Smooth muscle cell (in vitro differentiated cells): ENCODE measurements at regions not wholly inside any gene's neighbourhood (a gene's known extent, or its start where the extent isn't known, plus 50 kb on each side); places are given as distances from the start of the nearest gene placed in this dataset.

Source experiments
- DNase-seq: peaks from one replicate; lab custom pipeline; 2025; ENCODE audit not compliant: unreplicated experiment; lab: John Stamatoyannopoulos, UW
- H2AFZ ChIP-seq: fragments of 200-600 bp; sonication (generic); 2 replicates; pipeline ENCODE4 v1.6.0; 2016; ENCODE audit warnings: antibody characterized with exemption, low read depth, mild to moderate bottlenecking
- H3F3A ChIP-seq: fragments of 200-600 bp; sonication (generic); 2 replicates; pipeline ENCODE4 v1.6.0; 2017; ENCODE audit warnings: antibody characterized with exemption, low read depth
- H3K27ac ChIP-seq: fragments of 200-600 bp; sonication (generic); 2 replicates; pipeline ENCODE4 v1.5.1; 2016; ENCODE audit warnings: low read depth, mild to moderate bottlenecking
- H3K27me3 ChIP-seq: fragments of 200-600 bp; sonication (generic); 2 replicates; pipeline ENCODE4 v1.6.1; 2016; ENCODE audit warnings: low read depth, mild to moderate bottlenecking
- H3K36me3 ChIP-seq: fragments of 200-600 bp; sonication (generic); 2 replicates; pipeline ENCODE4 v1.5.1; 2016; ENCODE audit warnings: low read depth
- H3K4me1 ChIP-seq: fragments of 200-600 bp; sonication (generic); 2 replicates; pipeline ENCODE4 v1.5.1; 2016; ENCODE audit warnings: low read depth
- H3K4me2 ChIP-seq: fragments of 200-600 bp; sonication (generic); 2 replicates; pipeline ENCODE4 v1.6.0; 2016; ENCODE audit warnings: mild to moderate bottlenecking
- H3K4me3 ChIP-seq: fragments of 200-600 bp; sonication (generic); 2 replicates; pipeline ENCODE4 v1.5.1; 2016; ENCODE audit warnings: mild to moderate bottlenecking
- H3K79me2 ChIP-seq: fragments of 200-600 bp; sonication (generic); 2 replicates; pipeline ENCODE4 v1.6.0; 2016; ENCODE audit warnings: low read depth, mild to moderate bottlenecking
- H3K9ac ChIP-seq: fragments of 200-600 bp; sonication (generic); 2 replicates; pipeline ENCODE4 v1.6.0; 2016; ENCODE audit warnings: low read depth
- H3K9me3 ChIP-seq: fragments of 200-600 bp; sonication (generic); replicated peaks from 2 replicates; pipeline ENCODE4 v1.5.1; 2016; ENCODE audit warnings: low read depth
- H4K20me1 ChIP-seq: fragments of 200-600 bp; sonication (generic); 2 replicates; pipeline ENCODE4 v1.6.0; 2016; ENCODE audit warnings: low read depth
- WGBS: methylation state at CpG from one replicate; pipeline ENCODE4 v1.1.7; 2016; ENCODE audit warnings: low lambda C conversion rate; 5-methylcytosine and 5-hydroxymethylcytosine counted together
- TF ChIP-seq, protein P1 (sequence below): fragments of 200-600 bp; sonication (generic); IDR thresholded peaks from 2 replicates; pipeline ENCODE4 v1.5.1; 2017; ENCODE audit warnings: borderline replicate concordance, mild to moderate bottlenecking, antibody characterized with exemption; ENCODE audit not compliant: insufficient read depth, poor library complexity, severe bottlenecking

DNA sequence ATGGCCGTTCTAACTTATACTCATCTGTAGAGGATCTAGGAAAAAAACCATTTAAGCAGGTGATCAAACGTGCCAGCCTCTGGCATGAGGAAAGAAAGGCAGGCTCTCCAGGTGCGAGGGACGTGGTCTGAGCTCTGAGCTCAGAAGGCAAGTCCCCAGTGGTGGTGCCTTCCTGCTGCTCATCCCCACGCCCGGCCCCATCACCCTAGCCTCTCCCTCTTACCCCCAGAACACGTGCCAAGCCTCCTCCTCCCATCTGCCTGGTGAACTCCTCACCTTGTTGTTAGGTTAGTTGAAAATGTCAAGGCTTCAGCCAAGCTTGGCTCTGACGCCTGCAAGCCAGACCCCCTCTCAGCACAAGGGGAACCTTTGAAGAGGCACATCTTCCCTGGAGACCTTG lies 571.2 kb upstream of the MKI67 start:
- 83% methylated on average over 8 of the region's 8 CpGs for WGBS

DNA sequence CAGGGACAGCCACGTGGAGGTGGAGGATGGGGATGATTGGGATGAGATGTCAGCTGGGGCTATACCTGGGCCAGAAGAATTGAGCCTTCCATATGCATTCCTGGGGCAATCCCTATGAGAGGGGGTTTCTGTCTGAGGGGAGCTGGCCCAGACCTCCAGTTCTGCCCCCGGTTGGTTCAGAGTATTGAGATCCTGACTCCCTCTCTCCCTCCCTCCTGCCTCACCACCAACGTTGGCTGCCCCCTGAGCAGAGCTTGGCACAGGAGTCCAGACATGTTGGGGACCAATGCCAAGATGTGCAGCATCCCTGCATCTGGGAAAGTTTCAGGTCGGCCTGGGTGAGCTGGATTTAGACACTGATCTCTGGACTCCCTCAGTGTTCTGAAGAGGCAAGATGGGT lies 575.2 kb upstream of the MKI67 start:
- Histone ChIP-seq H3K4me2 (no peak overlapping the region), H3K9ac (no peak overlapping the region), H3K27ac (no peak overlapping the region), H3K4me1 (peaks cover 10% of the 10 kb centered on the region), H3K4me3 (no peak overlapping the region), H4K20me1 (no peaks in the 10 kb centered on the region), H3K9me3 (no peaks in the 10 kb centered on the region), H2AFZ (no peak overlapping the region), H3K27me3 (no peaks in the 10 kb centered on the region), H3K79me2 (no peaks in the 10 kb centered on the region), H3K36me3 (no peaks in the 10 kb centered on the region), H3F3A (no peaks in the 10 kb centered on the region)
- 67% methylated on average over 4 of the region's 4 CpGs for WGBS
- TF ChIP-seq, protein P1, sequence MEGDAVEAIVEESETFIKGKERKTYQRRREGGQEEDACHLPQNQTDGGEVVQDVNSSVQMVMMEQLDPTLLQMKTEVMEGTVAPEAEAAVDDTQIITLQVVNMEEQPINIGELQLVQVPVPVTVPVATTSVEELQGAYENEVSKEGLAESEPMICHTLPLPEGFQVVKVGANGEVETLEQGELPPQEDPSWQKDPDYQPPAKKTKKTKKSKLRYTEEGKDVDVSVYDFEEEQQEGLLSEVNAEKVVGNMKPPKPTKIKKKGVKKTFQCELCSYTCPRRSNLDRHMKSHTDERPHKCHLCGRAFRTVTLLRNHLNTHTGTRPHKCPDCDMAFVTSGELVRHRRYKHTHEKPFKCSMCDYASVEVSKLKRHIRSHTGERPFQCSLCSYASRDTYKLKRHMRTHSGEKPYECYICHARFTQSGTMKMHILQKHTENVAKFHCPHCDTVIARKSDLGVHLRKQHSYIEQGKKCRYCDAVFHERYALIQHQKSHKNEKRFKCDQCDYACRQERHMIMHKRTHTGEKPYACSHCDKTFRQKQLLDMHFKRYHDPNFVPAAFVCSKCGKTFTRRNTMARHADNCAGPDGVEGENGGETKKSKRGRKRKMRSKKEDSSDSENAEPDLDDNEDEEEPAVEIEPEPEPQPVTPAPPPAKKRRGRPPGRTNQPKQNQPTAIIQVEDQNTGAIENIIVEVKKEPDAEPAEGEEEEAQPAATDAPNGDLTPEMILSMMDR: no peak
- no peak for DNase-seq

More for the DNA sequence above, 571.2 kb upstream of the MKI67 start:
- Histone ChIP-seq H3K27ac (no peak overlapping the region), H3K27me3 (no peaks in the 10 kb centered on the region), H3K79me2 (no peaks in the 10 kb centered on the region), H3K4me1 (peaks cover 10% of the 10 kb centered on the region), H3K4me3 (no peak overlapping the region), H2AFZ (no peak overlapping the region), H3K9ac (no peak overlapping the region), H3F3A (no peaks in the 10 kb centered on the region), H3K4me2 (no peak overlapping the region), H3K9me3 (no peaks in the 10 kb centered on the region), H4K20me1 (no peaks in the 10 kb centered on the region), H3K36me3 (no peaks in the 10 kb centered on the region)
- DNase-seq: no peak
- TF ChIP-seq, protein P1: no peak

DNA sequence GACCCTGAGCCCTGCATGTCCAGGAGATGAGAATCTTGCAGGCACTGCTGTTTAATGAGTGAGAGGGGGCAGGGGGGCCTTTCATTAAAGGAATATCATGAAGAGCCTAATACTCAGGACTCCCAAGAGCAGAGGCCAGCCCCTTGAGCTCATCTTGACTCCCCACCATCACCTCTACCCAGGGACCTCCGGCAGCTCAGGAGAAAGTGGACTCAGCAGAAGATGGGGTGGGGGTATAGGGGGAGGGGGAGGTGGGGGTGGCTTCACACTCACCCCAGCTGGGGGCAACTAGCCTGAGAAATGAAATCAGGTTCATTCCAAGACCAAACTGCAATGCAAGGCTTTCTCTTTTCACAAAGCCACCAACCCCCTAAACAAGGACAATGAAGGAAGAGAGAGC lies 575.6 kb upstream of the MKI67 start:
- no peak overlapping the region for H3K9ac ChIP-seq
- H3F3A ChIP-seq: no peaks in the 10 kb centered on the region
- H2AFZ ChIP-seq: no peak overlapping the region
- no peak for DNase-seq
- peaks cover 8% of the 10 kb centered on the region for H3K4me1 ChIP-seq
- H3K79me2 ChIP-seq: no peaks in the 10 kb centered on the region
- H3K4me2 ChIP-seq: no peak overlapping the region
- H3K36me3 ChIP-seq: no peaks in the 10 kb centered on the region
- H4K20me1 ChIP-seq: no peaks in the 10 kb centered on the region
- H3K27ac ChIP-seq: no peak overlapping the region
- H3K4me3 ChIP-seq: no peak overlapping the region
- TF ChIP-seq, protein P1: no peak
- no peaks in the 10 kb centered on the region for H3K9me3 ChIP-seq
- no peaks in the 10 kb centered on the region for H3K27me3 ChIP-seq
- 85% methylated on average over 1 of the region's 1 CpG for WGBS

DNA sequence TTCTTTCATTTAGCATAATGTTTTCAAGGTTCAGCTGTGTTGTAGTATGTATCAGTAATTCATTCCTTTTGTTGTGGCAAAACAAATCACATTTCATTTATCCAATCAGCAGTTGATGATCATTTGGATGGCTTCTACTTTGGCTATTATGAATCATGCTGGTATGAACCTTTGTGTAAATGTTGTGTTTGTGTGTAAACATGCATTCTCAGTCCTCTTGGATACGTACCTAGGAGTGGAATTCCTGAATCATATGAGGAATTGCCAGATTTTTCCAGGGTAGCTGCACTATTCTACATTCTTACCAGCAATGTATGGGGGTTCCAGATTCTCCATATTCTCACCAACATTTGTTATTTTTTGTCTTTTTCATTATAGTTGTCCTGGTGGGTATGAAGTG lies 578.5 kb upstream of the MKI67 start:
- TF ChIP-seq, protein P1: no peak
- WGBS: 73% methylated on average over 1 of the region's 1 CpG
- Histone ChIP-seq H3K27me3 (no peaks in the 10 kb centered on the region), H3K4me1 (no peaks in the 10 kb centered on the region), H3K27ac (no peak overlapping the region), H3K79me2 (no peaks in the 10 kb centered on the region), H3K4me2 (no peak overlapping the region), H4K20me1 (no peaks in the 10 kb centered on the region), H3F3A (no peaks in the 10 kb centered on the region), H3K36me3 (no peaks in the 10 kb centered on the region), H2AFZ (no peak overlapping the region), H3K9me3 (no peaks in the 10 kb centered on the region), H3K4me3 (no peak overlapping the region), H3K9ac (no peak overlapping the region)
- DNase-seq: no peak
